COLO668 (cell line): ENCODE measurements at regions not wholly inside any gene's neighbourhood (a gene's known extent, or its start where the extent isn't known, plus 50 kb on each side); places are given as distances from the start of the nearest gene placed in this dataset.
"Not testable (repeated sequence)": the region's sequence is repeated elsewhere in the genome, so short reads cannot be mapped to it uniquely, and the experiment has no call there.

Source experiments
- DNase-seq: peaks from one replicate; lab custom pipeline; 2025; ENCODE audit not compliant: unreplicated experiment; lab: John Stamatoyannopoulos, UW

DNA sequence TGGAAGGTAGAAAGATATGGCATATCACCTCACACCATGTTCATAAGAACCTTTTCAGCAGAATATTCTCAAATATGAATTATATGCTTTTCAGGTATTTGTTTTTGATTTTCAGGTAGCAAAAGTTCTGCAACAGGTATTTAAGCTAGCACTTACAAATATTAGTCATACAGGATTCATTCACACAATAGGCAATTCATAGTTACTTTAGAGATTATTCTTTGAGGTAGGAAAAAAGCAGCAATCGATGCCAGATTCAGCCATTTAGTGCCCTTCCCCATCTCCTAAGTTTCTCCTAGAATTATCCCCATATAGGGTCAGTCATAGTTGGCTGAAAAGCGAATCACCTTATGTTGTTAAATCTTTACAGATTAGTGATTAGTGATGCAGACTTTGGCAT, 177.4 kb upstream of the MMADHC start:
- DNase-seq = no peak

GRCh38 chr2:149763358-149763757, 175.8 kb upstream of the MMADHC start:
- no peak for DNase-seq

DNA sequence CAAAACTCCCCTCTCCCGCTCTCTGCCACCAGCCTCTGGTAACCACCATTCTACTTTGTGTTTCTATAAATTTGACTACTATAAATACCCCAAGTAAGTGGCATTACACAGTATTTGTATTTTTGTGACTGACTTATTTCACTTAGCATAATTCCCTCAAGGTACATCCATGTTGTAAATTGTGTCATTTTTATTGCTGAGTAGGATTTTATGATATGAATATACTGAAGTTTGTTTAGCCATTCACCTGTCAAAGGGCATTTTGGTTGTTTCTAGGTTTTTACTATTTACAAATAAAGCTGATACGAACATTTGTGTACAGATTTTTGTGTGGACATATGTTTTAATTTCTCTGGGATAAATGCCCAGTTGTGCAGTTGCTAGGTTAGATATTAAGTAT, 174.0 kb upstream of the MMADHC start:
- DNase-seq = no peak

- DNase-seq = not testable (repeated sequence)
These were observed 171.8 kb upstream of the MMADHC start for GRCh38 chr2:149759382-149759781.

DNA sequence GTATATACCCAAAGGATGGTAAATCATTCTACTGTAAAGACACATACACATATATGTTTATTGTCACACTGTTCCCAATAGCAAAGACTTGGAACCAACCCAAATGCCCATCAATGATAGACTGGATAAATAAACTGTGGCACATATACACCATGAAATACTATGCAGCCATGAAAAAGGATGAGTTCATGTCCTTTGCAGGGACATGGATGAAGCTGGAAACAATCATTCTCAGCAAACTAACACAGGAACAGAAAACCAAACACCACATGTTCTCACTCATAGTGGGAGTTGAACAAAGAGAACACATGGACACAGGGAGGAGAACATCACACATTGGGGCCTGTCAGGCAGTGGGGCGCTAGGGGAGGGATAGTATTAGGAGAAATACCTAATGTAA, 167.1 kb upstream of the MMADHC start:
- DNase-seq = not testable (repeated sequence)

DNA sequence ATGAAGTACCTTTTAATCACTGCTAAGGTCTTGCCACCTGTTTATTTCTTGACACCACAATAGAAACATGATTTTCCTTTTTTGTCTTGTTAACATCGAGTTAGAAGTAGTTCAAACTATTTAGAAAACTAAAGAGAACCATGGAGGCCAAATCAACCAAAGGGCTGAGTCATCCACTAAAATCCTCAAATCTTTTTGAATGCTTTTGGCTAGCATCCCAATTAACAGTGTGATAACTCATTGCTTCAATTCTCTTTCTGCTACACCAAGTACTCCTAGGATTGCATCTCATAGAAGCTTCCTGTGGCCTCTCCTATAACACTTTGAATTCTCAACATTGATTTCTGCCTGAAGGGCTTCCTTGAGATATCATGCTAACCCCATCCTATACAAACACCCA, 159.9 kb upstream of the MMADHC start:
- no peak for DNase-seq

GRCh38 chr2:149745396-149746230, 158.0 kb upstream of the MMADHC start:
- DNase-seq = no peak

DNA sequence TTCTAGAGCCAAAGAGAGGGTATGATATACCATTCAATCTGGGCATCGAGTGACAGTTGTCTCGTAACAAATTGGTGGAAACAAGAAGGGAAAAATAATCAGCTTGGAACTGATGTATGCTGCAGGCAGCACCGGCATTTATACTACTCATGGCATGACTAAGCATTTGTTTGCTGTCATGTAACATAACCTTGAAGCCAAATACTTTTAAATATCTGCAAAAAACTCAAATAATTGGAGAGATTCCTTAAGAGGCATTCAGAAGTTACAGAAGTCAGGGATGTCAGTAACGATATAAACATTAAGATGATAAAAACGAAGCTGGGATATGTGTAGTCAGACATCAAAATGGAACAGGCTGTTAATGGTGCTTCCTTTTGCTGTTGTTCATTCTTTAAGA, 157.3 kb upstream of the MMADHC start:
- DNase-seq = no peak

- no peak for DNase-seq
These were observed 156.4 kb upstream of the MMADHC start for GRCh38 chr2:149743842-149744448.

DNA sequence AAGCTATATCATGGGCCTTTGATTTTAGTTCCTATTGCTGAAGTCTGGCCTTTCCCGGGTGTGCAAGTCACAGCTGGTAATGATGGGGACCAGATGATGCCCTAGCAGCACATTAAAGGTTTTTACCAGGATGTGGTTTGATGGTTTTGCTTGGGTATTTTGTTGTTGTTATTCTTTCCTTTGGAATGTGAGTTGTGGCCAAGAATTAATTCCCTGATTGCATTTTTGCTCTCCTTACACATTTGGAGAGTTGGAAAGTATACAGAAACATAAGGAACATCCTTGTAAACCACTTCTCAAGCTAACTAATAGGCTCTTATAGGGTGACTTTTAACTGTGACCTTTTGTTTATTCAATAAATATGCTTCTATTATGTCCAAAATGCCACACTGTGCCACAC, 154.1 kb upstream of the MMADHC start:
- DNase-seq = no peak

GRCh38 chr2:149740490-149740889, 152.9 kb upstream of the MMADHC start:
- no peak for DNase-seq

DNA sequence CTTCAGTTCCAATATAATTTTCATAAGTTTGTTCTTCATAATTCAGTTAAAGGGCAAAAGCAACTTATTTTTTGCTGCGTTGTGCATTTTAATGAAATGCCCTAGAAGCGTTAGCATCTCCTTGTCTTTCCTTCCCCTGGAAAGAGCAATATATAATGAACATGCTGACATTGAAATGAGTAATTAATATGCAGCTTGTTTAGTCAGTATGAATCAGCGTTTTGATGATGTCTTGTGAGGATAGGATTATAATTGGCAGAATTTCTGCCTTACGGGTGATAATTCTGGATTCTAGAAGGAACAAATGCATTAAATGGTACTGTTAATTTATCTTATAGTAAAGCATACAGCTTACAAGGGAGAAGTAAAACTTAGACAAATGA, 152.3 kb upstream of the MMADHC start:
- DNase-seq = no peak

- DNase-seq = no peak
These were observed 151.8 kb upstream of the MMADHC start for GRCh38 chr2:149739171-149739882.

DNA sequence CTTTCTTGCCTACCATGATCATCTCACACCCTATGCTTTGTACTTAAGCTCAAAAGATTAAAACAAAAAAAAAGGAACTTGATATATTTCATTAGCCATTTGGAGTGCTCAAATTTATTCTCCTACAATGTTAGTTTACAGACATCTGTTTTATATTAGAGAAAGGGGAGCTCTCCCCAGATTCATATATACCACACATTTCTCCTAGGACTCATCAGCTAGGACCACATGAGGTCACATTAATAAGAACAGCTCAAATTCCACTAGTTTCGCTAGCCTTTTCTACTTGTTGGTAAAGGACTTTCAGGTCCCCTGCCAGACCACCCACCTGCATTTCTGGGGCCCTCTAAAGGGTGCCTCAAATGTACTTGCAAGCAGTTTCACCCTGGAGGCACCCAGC, 151.2 kb upstream of the MMADHC start:
- no peak for DNase-seq

GRCh38 chr2:149737896-149738295, 150.3 kb upstream of the MMADHC start:
- DNase-seq = no peak

GRCh38 chr2:149735237-149735958, 147.8 kb upstream of the MMADHC start:
- DNase-seq = no peak

DNA sequence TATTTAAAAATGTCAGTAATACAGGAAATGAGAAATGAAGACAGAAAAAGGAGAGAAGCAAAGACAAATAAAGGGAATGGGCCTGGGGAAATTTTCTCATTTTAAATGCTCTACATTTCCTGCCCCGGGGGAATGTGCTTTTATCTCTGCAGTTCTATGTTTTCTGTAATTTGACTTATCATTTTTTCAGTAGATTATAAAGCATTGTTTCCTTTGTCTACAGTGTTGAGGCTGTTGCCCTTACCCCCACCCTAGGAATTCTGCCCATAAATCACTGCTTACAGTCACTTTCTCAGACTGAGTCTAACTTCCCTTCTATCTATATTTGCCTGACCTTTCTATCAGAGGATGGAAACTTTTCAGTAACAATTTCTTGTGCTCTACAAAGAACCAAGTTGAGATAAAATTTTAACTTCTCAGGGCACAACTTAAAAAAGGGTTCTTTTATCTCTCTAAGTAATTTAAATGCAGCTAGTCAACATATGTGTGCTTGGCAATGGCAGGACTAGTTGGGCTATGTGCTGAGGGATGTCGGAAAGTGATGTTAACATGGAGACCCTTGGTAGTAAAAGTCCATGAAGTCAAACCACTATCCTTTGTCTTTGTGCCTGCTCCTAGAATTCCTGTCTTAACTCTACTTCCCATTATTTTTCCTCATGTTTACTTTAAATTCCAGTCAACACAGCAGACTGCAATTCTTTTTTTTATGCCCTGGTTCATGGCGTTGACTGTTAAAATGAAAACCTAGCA, 146.5 kb upstream of the MMADHC start:
- no peak for DNase-seq

DNA sequence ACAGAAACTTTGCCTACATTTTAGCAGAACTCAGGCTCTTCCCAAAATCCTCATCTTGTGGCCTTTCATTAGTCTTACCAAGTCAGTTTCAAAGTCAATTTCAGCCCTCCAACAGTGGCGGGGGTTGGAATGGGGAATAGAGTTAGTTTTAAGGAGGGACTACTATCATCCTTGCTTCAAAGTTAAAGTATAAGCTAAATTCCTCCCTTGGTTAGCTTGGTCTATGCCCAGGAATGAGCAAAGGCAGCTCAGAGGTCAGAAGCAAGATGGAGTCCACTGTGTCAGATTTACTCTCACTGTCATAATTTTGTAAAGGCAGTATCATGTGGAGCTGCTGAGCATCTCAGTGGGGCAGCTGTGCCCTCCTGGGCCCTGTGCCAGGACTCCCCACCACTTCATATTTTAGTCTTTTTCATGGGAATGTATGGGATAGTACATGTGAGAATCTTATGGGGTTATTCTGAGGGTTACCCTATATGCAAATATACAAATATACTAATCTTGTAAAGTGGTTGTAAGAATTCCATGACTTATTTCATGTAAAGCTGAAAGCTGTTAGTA, 145.2 kb upstream of the MMADHC start:
- no peak for DNase-seq

DNA sequence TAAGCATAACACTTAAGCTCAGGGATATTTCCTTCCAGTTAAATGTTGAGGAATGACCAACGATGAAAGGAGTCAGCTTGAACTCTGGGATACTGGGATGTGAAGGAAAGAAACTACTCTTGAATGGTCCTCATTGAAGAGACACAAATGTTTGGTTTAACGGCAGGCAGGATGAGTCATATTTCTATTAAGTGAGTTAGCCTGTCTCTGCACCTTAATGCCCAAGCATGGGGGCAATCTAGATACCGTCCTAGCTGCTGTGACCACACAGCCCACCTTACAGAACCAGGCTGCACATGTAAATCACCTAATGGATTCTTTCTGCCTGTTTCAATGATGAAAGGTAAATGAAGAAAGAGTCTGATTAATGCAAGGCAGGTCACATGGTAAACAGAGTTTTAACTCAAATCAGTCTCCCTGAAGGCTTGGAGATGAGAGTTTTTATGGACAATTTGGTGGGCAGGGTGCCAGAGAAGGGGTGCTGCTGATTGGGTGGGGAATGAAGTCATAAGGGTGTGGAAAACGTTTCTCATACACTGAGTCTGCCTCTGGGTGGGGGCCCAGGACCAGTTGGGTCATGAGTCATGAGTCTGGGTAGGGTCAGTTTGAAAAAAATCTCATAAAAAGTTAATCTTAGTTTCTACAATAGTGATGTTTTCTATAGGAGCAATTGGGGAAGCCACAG, 144.6 kb upstream of the MMADHC start:
- no peak for DNase-seq

DNA sequence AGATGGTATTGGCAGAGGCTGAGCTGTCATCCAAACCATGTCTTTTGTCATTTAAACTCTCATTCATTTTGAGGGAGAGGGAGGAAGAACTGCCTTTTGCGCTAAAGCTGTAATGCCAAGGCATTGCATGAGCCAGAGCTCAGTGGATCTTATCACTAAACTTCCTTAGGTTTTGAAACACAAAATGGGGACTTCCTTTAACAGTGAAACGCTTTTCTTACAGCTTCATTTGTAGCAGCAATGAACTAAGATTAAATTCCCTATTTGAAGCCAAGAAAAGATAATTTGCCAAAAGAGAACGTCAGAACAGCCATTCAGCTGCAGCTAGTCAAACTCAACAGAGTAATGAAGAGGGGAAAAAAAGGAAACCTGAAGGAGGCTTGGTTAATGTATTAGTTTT, 143.5 kb upstream of the MMADHC start:
- no peak for DNase-seq
